ENCODE measurements at regions not wholly inside any gene's neighbourhood (a gene's known extent, or its start where the extent isn't known, plus 50 kb on each side); places are given as distances from the start of the nearest gene placed in this dataset.

DNA sequence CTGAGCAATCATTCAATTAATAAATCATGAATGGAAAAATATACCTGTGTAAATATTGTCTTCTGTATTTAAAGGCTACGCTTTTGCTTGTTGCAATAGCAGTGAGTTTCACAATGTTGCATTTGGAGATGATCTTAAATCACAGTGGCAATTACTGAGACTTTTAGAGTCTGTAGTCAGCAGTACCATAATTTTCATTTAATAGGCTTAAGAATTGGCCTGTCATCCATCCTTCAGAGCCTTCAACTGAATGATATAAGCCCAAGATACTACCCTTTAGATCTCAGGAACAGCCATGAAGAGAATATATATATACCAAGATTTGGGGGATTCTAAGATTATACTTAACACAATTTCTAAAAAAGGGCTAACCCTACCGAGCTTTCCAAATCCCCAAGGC, 458.1 kb downstream of the GBE1 start:
- TF ChIP-seq CTCF (IDR thresholded peaks at IDR 0.05), result no peak
- TF ChIP-seq POLR2A (IDR thresholded peaks at IDR 0.05), result no peak

Measured in esophagus squamous epithelium (tissue), 4 donors.